Thoracic aorta (tissue), 2 donors: ENCODE measurements at regions not wholly inside any gene's neighbourhood (a gene's known extent, or its start where the extent isn't known, plus 50 kb on each side); places are given as distances from the start of the nearest gene placed in this dataset.
A peak's percentile ranks its signal among the peaks of the same experiment; 100 is the strongest.
"Not testable (repeated sequence)": the region's sequence is repeated elsewhere in the genome, so short reads cannot be mapped to it uniquely, and the experiment has no call there.

Experiments
- ATAC-seq: fragments of 150-250 bp; one replicate; pipeline ENCODE4 v1.8.0; 2017; ENCODE audit warnings: low read depth; ENCODE audit not compliant: insufficient number of reproducible peaks, low FRiP score
- DNase-seq: peaks from one replicate; pipeline ENCODE4 v3.0.0-alpha.2; 2020; ENCODE audit warnings: low spot score
- H3K27ac ChIP-seq, 2 donors: fragments of 200-600 bp; sonication (generic); 1 replicate in 1 of 2; 2 replicates in 1 of 2; pipeline ENCODE4 v1.5.1; 2016; ENCODE audit warnings: mild to moderate bottlenecking in 2 of 2, moderate library complexity in 2 of 2
- H3K27me3 ChIP-seq: fragments of 200-600 bp; sonication (generic); replicated peaks from 2 replicates; pipeline ENCODE4 v1.6.0; 2016; ENCODE audit warnings: mild to moderate bottlenecking; ENCODE audit not compliant: insufficient read depth
- H3K36me3 ChIP-seq: fragments of 200-600 bp; sonication (generic); one replicate; pipeline ENCODE4 v1.5.1; 2016
- H3K4me1 ChIP-seq, 2 donors: fragments of 200-600 bp; sonication (generic); 1 replicate in 1 of 2; 2 replicates in 1 of 2; pipeline versions ENCODE4 v1.5.1 to v1.6.0; 2016; ENCODE audit warnings: low read depth in 2 of 2, mild to moderate bottlenecking in 1 of 2; ENCODE audit not compliant: control insufficient read depth in 1 of 2
- H3K4me3 ChIP-seq: fragments of 200-600 bp; sonication (generic); 2 replicates; pipeline ENCODE4 v1.5.1; 2016; ENCODE audit warnings: mild to moderate bottlenecking
- H3K9me3 ChIP-seq: fragments of 200-600 bp; sonication (generic); 2 replicates; pipeline ENCODE4 v1.5.1; 2016

DNA sequence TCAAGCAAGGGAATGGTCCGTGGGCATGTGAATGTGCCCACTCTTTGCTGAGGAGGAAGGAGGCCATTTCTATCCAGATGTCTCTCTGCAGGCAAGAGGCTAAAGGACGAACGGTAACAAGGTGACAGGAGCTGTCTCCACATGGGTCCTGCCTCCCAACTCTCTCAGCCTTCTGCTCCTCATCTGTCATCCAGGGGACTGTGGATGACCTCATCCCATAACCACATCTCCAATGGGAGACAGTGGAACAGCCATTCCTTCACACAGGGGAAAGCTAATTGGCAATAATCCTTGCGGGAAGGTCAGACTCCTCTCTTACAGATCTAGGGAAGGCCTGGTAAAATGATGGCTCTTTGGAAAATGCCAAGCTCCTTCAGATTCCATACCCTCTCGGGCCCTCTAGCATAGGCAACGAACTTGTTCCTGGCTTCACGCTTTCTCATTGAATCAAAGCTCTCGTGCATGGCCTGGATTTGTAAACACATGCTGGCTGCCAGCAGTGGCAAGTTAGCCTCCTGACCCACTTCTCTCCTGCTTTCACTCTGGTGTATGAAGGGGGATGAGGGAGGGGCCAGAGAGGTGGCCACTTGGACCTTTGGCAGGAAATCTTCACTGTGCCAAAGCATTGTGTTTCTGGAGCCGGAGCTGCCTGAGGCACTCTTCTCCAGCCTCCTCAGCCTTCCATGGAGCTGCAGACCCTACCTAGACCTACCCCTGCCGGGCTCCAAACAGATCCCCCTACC lies 94.5 kb upstream of the FAM72C start:
- H3K27ac ChIP-seq, H3K36me3 ChIP-seq, H3K4me3 ChIP-seq, H3K27me3 ChIP-seq, DNase-seq, H3K4me1 ChIP-seq, H3K9me3 ChIP-seq, ATAC-seq: not testable (repeated sequence)

DNA sequence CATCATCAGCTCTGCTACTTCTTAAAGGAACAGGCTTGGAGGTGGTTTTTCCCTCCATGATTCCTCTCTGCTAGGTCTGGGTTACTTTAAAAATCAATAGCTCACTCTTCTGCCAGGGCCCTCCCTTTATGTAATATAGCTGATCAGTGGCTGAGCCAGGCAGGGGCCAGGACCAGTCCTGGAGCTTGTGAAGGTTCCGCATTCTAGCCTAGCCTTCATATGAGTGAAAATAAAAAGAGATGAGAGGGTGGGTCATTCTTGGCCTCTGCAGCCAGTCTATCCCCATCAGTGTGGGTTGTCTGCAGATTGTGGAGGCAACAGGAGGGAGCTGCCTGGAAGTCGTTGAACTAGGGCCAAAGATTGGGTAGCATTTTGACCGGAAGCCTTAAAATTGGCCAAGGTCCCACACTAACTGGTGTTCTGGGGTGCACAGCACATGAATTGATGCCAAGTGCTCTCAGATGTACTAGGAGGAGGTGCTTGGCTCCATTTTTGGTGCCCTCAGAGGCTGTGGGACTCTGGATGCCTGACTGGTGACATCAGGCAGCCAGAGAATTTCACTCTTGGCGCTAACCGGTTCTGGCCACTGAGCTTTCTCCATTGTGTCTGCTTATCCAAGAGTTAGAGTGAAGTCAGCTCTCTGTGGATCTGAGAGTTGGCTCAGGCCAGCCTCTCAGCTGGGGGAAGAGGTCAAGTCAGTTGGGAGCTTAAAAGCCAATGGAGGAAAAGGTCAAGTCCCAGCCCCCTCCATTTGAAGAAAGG lies 93.7 kb upstream of the FAM72C start:
- H3K9me3 ChIP-seq, H3K4me1 ChIP-seq, H3K36me3 ChIP-seq, DNase-seq, H3K27ac ChIP-seq, H3K27me3 ChIP-seq, H3K4me3 ChIP-seq: not testable (repeated sequence)
- ATAC-seq = peak; percentile 98

DNA sequence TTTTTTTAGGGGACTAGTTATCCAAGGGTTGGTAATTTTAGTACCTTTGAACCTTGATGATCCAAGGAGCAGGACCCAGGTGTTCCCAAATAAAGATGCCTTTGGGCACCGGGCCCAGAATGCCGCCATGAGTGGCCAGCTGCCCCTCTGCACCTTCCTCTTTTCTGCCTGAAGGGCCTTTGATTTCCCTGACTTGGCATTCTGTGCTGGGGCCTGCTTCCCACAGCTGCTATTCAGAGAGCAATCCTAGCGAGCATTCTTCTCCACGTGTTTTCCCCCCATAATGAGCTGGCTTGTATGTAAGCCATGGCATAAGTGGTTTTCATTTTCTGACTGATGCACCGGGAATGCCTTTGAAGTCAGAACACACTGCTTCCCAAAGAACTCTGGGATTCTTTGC lies 77.6 kb upstream of the FAM72C start:
- not testable (repeated sequence) for H3K9me3 ChIP-seq, H3K27ac ChIP-seq, ATAC-seq, H3K36me3 ChIP-seq, H3K4me3 ChIP-seq, H3K4me1 ChIP-seq, H3K27me3 ChIP-seq, DNase-seq

DNA sequence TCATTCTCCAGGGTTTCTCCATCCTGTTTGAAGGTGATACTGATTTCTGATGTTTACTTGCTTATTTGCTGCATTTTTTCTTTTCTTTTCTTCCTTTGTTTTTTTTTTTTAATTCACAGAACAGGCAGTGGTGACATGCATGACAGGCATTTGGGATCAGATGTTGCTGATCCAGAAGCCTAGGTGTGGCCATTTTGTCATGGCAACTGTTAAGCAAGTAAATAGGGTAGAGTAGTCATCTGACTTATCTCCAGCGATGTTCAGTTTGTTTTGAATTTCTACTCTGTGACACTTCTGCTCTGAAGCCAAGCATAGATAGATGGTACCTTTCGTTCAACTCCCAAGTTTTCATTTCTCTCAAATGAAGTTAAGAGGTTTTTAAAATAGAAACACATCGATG lies 74.9 kb upstream of the FAM72C start:
- not testable (repeated sequence) for H3K27ac ChIP-seq, H3K4me1 ChIP-seq, H3K36me3 ChIP-seq, H3K4me3 ChIP-seq, ATAC-seq, H3K9me3 ChIP-seq, DNase-seq, H3K27me3 ChIP-seq

DNA sequence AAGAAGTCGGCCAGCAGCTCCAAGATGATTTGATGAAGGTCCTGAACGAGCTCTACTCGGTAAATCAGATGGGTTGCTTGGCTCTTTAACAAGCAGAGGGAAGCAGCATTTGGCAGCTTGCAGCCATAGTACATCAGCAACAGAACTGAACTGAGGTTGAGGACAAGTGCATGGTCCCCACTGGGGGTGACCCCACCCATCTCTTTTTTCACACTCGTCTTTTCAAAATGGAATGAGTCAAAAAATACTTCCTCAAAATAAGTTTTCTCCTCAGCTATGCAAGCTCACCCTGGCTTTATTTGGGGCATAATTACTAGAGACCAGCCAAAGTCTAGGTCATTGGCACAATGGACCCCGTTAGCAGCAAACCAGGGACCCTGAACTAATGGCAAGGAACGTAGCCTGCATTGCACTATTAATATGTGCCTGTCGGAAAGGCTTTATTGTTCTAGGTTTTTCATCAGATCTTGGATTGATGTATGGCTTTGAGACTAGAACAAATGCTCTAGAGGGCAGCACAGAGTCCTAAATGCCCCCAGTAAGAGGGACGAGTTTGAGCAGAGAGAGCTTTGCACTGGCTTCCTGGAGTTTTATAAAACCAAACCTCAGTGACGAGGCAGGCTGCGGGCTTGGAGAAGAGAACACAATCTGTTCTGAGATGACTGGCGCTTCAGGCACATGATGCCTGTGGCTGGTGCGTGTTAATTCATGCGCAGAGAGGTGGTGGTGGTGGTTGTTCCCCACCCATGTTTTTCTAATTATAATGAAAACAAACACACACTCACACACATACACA lies 74.2 kb upstream of the FAM72C start:
- H3K27me3 ChIP-seq, H3K4me1 ChIP-seq, H3K36me3 ChIP-seq, H3K4me3 ChIP-seq, H3K27ac ChIP-seq, ATAC-seq, DNase-seq, H3K9me3 ChIP-seq: not testable (repeated sequence)

DNA sequence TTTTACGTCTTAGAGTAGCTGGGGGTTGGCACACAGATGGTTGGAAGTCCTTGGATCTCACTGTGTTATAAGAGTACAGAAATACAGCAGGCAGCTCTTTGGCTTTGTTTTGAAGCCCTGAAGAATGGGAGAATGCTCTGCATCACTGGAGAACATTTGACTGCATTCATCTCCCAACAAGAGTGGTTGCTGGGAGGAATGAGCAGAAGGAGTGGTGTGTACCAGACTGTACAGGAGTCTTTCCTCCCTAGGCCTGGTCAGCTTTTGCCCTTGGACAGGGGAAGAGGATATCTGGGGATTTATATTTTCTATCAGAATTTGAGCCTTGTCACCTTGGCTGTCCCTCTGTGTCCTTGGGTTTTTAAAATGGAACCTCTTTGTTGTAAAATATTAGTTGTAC lies 70.5 kb upstream of the FAM72C start:
- not testable (repeated sequence) for H3K4me3 ChIP-seq, H3K27ac ChIP-seq, H3K27me3 ChIP-seq, ATAC-seq, DNase-seq, H3K9me3 ChIP-seq, H3K36me3 ChIP-seq, H3K4me1 ChIP-seq

DNA sequence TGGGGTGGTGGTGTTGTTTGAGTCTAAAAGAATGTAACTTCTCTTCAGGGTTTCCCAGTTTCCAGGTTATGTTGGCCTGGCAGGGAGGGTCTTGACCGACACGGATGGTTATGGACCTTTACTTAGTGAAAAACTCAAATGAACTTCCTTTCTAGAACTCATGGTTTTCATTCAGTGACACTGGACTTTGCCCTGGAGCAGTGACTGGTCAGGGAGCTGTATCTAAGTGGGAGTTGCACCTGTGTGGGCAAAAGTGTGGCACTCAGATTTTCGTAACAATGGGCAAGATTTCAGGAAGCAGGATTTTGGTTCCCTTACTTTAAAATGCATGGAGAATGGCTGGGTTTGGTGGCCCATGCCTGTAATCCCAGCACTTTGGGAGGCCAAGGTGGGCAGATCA lies 68.5 kb upstream of the FAM72C start:
- H3K27me3 ChIP-seq, DNase-seq, ATAC-seq, H3K36me3 ChIP-seq, H3K9me3 ChIP-seq, H3K27ac ChIP-seq, H3K4me3 ChIP-seq, H3K4me1 ChIP-seq: not testable (repeated sequence)

DNA sequence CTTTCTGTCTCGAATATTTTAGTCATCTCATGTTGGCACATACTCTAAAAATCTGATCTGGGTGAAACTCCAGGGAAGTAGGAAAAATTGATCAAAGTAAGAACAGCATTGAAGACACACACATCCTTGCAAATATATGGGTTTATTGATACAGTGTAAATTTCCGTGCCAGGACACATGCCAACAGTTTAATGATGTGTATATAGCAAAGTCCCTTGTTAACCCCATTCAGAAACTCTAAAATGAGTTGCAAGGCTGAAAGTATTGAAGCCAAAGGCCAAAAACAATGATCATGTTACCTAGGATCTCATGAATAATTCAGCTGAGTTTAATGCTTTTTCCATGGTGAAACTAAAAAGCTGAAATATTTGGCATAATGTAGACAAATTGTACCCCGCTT lies 62.3 kb upstream of the FAM72C start:
- H3K9me3 ChIP-seq, ATAC-seq, H3K27ac ChIP-seq, H3K27me3 ChIP-seq, H3K4me3 ChIP-seq, H3K4me1 ChIP-seq, DNase-seq, H3K36me3 ChIP-seq: not testable (repeated sequence)

DNA sequence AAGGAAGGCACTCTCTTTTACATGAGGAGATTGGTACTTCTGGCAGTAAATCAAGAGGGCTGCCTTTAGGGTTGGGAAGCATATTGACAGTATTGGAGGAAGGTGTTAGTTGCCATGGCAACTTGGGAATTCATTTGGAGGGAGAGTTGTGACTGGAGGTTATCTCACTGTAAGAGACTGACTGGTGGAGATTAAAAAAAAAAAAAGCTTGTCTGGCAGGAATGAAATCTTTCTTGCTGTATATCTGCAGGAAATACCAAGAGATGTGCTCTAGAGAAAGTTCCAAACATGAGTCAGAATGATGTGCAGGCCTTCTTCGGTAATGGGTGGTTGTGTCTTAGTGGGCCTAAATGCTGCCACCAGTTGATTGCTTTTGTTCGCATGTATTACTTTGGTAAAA lies 59.8 kb upstream of the FAM72C start:
- H3K36me3 ChIP-seq, H3K9me3 ChIP-seq, H3K27me3 ChIP-seq, DNase-seq, H3K4me3 ChIP-seq, ATAC-seq, H3K27ac ChIP-seq, H3K4me1 ChIP-seq: not testable (repeated sequence)

DNA sequence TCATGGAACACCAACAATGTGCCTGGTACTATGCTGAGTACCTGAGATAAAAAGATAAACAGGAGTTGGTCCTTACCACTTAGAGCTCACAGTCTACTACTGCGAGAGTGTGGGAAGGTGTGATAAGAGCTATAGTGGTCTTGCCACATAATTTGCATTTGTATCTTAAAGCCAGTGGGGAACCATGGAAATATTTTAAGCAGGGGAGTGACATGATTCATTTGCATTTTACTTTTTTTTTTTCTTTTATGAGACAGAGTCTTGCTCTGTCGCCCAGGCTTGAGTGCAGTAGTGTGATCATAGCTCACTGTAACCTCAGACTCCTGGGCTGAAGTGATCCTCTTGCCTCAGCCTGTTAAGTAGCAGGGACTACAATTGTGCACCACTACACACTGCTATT lies 54.2 kb upstream of the FAM72C start:
- not testable (repeated sequence) for ATAC-seq, DNase-seq, H3K27ac ChIP-seq, H3K27me3 ChIP-seq, H3K9me3 ChIP-seq, H3K4me1 ChIP-seq, H3K36me3 ChIP-seq, H3K4me3 ChIP-seq

DNA sequence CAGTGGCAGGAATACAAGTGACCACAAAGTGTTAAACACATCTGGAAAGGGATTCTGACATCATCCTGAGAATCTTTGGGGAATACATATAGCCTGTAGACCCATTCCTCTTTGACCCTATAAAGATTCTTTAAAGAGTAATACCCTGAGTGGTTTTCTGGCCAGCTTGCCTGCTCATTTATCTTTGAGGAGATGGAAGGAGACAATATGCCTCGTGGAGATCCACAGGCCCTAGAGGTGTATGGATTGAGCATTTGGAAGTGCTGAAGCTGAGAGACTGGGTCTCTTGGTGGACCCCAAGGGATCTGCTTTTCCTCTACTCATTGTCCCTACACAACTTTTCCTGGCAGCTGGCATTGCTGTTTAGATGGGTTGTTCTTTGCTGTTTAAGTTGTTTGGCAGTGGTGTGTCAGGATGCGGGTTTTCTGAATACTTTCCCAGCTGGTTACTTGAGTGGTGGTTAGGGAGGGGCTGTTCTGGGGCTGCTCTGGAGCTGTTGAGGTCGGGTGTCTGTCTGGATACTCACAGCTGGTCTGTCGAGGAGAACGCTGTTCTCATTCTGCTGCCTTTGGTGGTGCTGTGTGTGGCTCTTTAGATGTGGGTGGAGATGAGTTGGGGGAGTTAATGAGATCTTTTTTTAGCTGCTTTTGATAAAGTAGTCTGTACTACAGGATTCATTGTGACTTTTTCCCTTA lies 50.1 kb upstream of the FAM72C start:
- H3K9me3 ChIP-seq, H3K27me3 ChIP-seq, H3K36me3 ChIP-seq, H3K4me1 ChIP-seq, H3K27ac ChIP-seq, H3K4me3 ChIP-seq, DNase-seq, ATAC-seq: not testable (repeated sequence)
